ENCODE measurements at regions not wholly inside any gene's neighbourhood (a gene's known extent, or its start where the extent isn't known, plus 50 kb on each side); places are given as distances from the start of the nearest gene placed in this dataset.

GRCh38 chrX:66489339-66489738, 149.5 kb downstream of the EDA2R start:
- no peak for DNase-seq
- H3K27me3 ChIP-seq (ENCODE audit: insufficient read depth) = no peaks in the 10 kb centered on the region
- H3F3A ChIP-seq (replicated peaks; ENCODE audit: insufficient read depth) = no peaks in the 10 kb centered on the region
- WGBS (ENCODE audit: low lambda C conversion rate) = 0% methylated on average over 4 of the region's 5 CpGs
- no peak overlapping the region for H3K27ac ChIP-seq (ENCODE audit: low read depth in 2 of 2, low read length in 1 of 2)
- H3K4me3 ChIP-seq (ENCODE audit: low read depth in 2 of 2, low read length in 1 of 2) = no peak overlapping the region
- H3K4me1 ChIP-seq (ENCODE audit: control insufficient read depth in 1 of 2, insufficient read depth in 2 of 2, low read depth in 1 of 2, low read length in 1 of 2) = no peaks in the 10 kb centered on the region
- no peaks in the 10 kb centered on the region for H3K36me3 ChIP-seq (replicated peaks in 1 of 2; ENCODE audit: control insufficient read depth in 1 of 2, insufficient read depth in 2 of 2, low read length in 1 of 2)
- POLR2A ChIA-PET = no interaction called here
- H3K79me2 ChIP-seq (ENCODE audit: insufficient read depth) = no peaks in the 10 kb centered on the region
- TF ChIP-seq USF2 (IDR thresholded peaks at IDR 0.05; ENCODE audit: borderline replicate concordance, low read depth, low read length) = no peak
- no peak for TF ChIP-seq FOXM1 (IDR thresholded peaks at IDR 0.05; ENCODE audit: low read depth)
- H3K4me2 ChIP-seq = no peak overlapping the region
- H4K20me1 ChIP-seq (ENCODE audit: insufficient read depth) = no peaks in the 10 kb centered on the region
- H2AFZ ChIP-seq (ENCODE audit: low read depth) = no peak overlapping the region
- H3K9ac ChIP-seq = no peak overlapping the region
- no peaks in the 10 kb centered on the region for H3K9me2 ChIP-seq
- H3K9me3 ChIP-seq = no peaks in the 10 kb centered on the region
- CTCF ChIA-PET = no interaction called here

Measured in SK-N-SH (cell line).